SH-SY5Y (cell line): ENCODE measurements at regions not wholly inside any gene's neighbourhood (a gene's known extent, or its start where the extent isn't known, plus 50 kb on each side); places are given as distances from the start of the nearest gene placed in this dataset.

Experiments used
- GATA2 ChIP-seq: IDR thresholded peaks from 2 replicates; pipeline ENCODE4 v1.6.1; 2011; ENCODE audit warnings: mild to moderate bottlenecking, low read depth, low read length
- GATA3 ChIP-seq: IDR thresholded peaks from 2 replicates; pipeline ENCODE4 v1.6.1; 2011; ENCODE audit warnings: low read depth, mild to moderate bottlenecking, low read length, moderate library complexity

GRCh38 chr10:1858048-1858447 is 120.7 kb upstream of the ADARB2 start:
- TF ChIP-seq GATA2 = no peak
- TF ChIP-seq GATA3 = no peak
